Right atrium auricular region (tissue), 2 donors: ENCODE measurements at regions not wholly inside any gene's neighbourhood (a gene's known extent, or its start where the extent isn't known, plus 50 kb on each side); places are given as distances from the start of the nearest gene placed in this dataset.

Experiments
- DNase-seq: peaks from one replicate; pipeline ENCODE4 v3.0.0-alpha.2; 2019; ENCODE audit warnings: low spot score
- H3K27ac ChIP-seq, 2 donors: fragments of 200-600 bp; sonication (generic); 1 replicate in 1 of 2; 2 replicates in 1 of 2; pipeline ENCODE4 v1.5.1; 2016 to 2019
- H3K27me3 ChIP-seq, 2 donors: fragments of 200-600 bp; sonication (generic); one replicate each; pipeline versions ENCODE4 v1.5.1 to v1.6.0; 2017 to 2019
- H3K36me3 ChIP-seq: fragments of 200-600 bp; sonication (generic); one replicate; pipeline ENCODE4 v1.5.1; 2016
- H3K4me1 ChIP-seq, 2 donors: fragments of 200-600 bp; sonication (generic); one replicate each; pipeline versions ENCODE4 v1.5.1 to v1.6.0; 2017 to 2019
- H3K4me3 ChIP-seq, 2 donors: fragments of 200-600 bp; sonication (generic); 1 replicate in 1 of 2; 2 replicates in 1 of 2; pipeline ENCODE4 v1.5.1; 2017 to 2019; ENCODE audit warnings: mild to moderate bottlenecking in 1 of 2, moderate library complexity in 1 of 2
- H3K9me3 ChIP-seq, 2 donors: fragments of 200-600 bp; sonication (generic); one replicate each; pipeline ENCODE4 v1.5.1; 2019
- CTCF ChIP-seq, 2 donors: fragments of 200-600 bp; sonication (generic); IDR thresholded peaks; one replicate each; pipeline ENCODE4 v1.5.1; 2019; ENCODE audit warnings: antibody characterized with exemption in 2 of 2

DNA sequence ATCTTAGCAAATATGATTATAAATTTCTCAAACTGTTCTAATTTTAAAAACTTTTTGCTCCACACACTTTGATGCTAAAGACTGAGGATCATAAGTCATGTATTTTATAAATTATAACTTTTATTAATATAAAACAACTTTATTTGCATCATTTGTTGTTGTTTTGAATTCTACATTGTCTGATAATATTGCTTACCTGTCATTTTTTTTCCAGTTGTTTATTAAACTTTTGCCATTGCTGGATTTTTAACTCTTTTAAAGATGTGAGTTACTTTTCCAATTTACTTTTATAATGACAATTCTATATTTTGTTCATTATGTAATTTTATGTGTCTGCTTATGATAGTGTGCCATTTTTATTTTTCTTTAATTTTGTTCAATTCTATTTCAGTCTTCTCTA, 2071.2 kb upstream of the C9orf72 start:
- H3K27me3 ChIP-seq = no peaks in the 10 kb centered on the region
- H3K9me3 ChIP-seq = no peaks in the 10 kb centered on the region
- DNase-seq = no peak
- H3K36me3 ChIP-seq = no peaks in the 10 kb centered on the region
- no peaks in the 10 kb centered on the region for H3K4me1 ChIP-seq
- no peak overlapping the region for H3K4me3 ChIP-seq
- TF ChIP-seq CTCF (IDR thresholded peaks at IDR 0.05) = no peak
- no peak overlapping the region for H3K27ac ChIP-seq

GRCh38 chr9:29647451-29647850, 2074.2 kb upstream of the C9orf72 start:
- Histone ChIP-seq H3K36me3 (no peaks in the 10 kb centered on the region), H3K27ac (no peak overlapping the region), H3K9me3 (no peaks in the 10 kb centered on the region), H3K4me1 (no peaks in the 10 kb centered on the region), H3K27me3 (no peaks in the 10 kb centered on the region), H3K4me3 (no peak overlapping the region)
- TF ChIP-seq CTCF (IDR thresholded peaks at IDR 0.05) = no peak
- DNase-seq = no peak

GRCh38 chr9:29648132-29648531, 2074.9 kb upstream of the C9orf72 start:
- Histone ChIP-seq H3K27ac (no peak overlapping the region), H3K9me3 (no peaks in the 10 kb centered on the region), H3K27me3 (no peaks in the 10 kb centered on the region), H3K4me3 (no peak overlapping the region), H3K36me3 (no peaks in the 10 kb centered on the region), H3K4me1 (no peaks in the 10 kb centered on the region)
- DNase-seq = no peak
- TF ChIP-seq CTCF (IDR thresholded peaks at IDR 0.05) = no peak

DNA sequence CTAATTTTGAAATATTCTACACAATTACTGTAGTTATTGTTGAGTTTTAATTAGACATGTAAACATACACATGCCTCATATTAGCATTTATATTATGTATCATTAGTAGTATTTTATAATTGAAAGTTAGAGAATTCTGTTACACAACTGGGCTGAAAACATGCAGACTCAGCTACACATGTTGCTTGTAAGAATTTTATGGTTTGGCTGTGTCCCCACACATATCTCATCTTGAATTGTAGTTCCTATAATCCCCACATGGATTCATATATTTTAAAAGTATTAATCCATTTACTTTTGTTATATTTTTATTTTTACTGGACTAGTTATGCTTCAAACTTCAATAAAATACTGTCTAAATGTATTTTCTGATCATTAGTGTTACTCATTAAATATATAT, 2075.3 kb upstream of the C9orf72 start:
- Histone ChIP-seq H3K4me3 (no peak overlapping the region), H3K36me3 (no peaks in the 10 kb centered on the region), H3K27me3 (no peaks in the 10 kb centered on the region), H3K4me1 (no peaks in the 10 kb centered on the region), H3K9me3 (no peaks in the 10 kb centered on the region), H3K27ac (no peak overlapping the region)
- no peak for DNase-seq
- no peak for TF ChIP-seq CTCF (IDR thresholded peaks at IDR 0.05)

- Histone ChIP-seq H3K27ac (no peak overlapping the region), H3K27me3 (no peaks in the 10 kb centered on the region), H3K4me1 (no peaks in the 10 kb centered on the region), H3K36me3 (no peaks in the 10 kb centered on the region), H3K9me3 (no peaks in the 10 kb centered on the region), H3K4me3 (no peak overlapping the region)
- no peak for DNase-seq
- TF ChIP-seq CTCF (IDR thresholded peaks at IDR 0.05) = no peak
Measured at GRCh38 chr9:29656641-29657406, 2083.5 kb upstream of the C9orf72 start.

DNA sequence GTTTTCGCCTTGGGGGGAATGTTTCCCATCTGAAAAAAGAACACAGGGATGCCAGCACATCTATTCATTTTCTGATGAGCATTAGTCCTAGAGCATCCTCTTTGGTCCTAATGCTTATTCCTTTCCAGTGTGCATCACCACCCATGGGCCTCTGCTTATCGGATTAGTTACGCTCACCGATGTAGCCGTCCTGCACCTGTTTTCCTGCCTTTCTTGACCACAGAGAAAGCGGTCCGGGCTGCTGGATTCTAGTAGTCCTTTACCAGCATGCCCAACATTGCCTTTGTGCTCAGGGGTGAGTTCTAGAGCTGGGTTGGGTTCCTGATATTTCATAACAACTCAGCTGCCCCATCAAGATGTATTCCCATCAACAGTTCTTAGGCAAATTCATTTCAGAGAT, 2084.5 kb upstream of the C9orf72 start:
- Histone ChIP-seq H3K4me1 (no peaks in the 10 kb centered on the region), H3K27me3 (no peaks in the 10 kb centered on the region), H3K4me3 (no peak overlapping the region), H3K27ac (no peak overlapping the region), H3K9me3 (no peaks in the 10 kb centered on the region), H3K36me3 (no peaks in the 10 kb centered on the region)
- TF ChIP-seq CTCF (IDR thresholded peaks at IDR 0.05) = no peak
- no peak for DNase-seq
